Sciatic nerve (tissue), 2 donors: ENCODE measurements at regions not wholly inside any gene's neighbourhood (a gene's known extent, or its start where the extent isn't known, plus 50 kb on each side); places are given as distances from the start of the nearest gene placed in this dataset.
"Not testable (repeated sequence)": the region's sequence is repeated elsewhere in the genome, so short reads cannot be mapped to it uniquely, and the experiment has no call there.

Source experiments
- ATAC-seq: fragments of 200-7000 bp; cut with Tn5 transposase; one replicate; pipeline ENCODE4 v1.9.1; 2020; ENCODE audit warnings: mild to moderate bottlenecking, moderate library complexity
- DNase-seq: peaks from one replicate; pipeline ENCODE4 v3.0.0-alpha.2; 2020; ENCODE audit warnings: low spot score
- intact Hi-C: fragments of 100-400 bp; cut with DNase I; formaldehyde crosslinking; loops from one replicate; pipeline ENCODE4 v1.14.2; 2022
- donor health status: DM: no; HTN: no; CAD: no.
- donor health status: DM: no; HTN: no; CAD: no.

- intact Hi-C loops, result loop anchor here (10.0 kb wide), 1 partner anchor 277 kb away; no protein-coding TSS in a partner anchor
- no peak for ATAC-seq
These were observed 116.0 kb upstream of the RANBP3L start for GRCh38 chr5:36417668-36418067.

DNA sequence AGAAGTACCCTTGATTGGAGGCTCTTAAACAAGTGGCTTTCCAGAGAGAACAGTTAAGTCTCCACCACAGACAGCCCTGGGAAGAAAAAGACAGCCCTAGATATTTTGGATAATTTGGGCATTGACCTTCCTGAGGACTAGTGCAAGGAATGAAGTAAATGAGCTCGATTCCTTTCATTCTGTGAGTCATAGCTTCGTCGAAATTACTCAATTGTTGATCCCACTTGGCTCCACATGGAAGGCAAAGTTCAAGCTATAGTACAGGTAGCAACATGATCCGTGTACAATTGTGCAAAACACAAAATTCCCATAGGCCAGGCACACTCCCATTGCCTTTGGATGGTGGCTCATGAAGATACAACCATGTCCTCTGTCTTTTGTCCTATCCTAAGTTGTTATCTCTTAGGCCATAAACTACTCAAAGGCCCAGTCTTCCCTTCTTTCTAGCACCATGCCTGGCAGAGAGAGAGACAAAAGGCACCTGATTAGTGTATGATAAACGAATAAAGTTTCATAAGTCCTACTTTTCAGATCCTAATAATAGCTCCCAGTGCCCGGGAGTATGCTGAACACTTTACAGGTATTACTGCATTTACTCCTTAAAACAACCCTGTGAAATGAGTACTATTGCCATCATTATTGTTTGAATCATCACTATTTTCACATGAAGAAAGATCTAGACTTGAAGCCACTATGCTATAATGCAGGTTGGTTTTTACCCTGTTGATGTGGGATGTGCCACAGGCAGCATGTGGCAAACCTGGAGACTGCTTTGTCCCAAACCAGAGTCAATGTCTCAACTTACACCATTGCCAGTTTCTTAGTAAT, 116.7 kb upstream of the RANBP3L start:
- no peak for ATAC-seq
- DNase-seq, result no peak
- intact Hi-C loops, result loop anchor here (10.0 kb wide), 1 partner anchor 276 kb away; no protein-coding TSS in a partner anchor

More at GRCh38 chr5:36417668-36418067, 116.0 kb upstream of the RANBP3L start:
- DNase-seq, result no peak

DNA sequence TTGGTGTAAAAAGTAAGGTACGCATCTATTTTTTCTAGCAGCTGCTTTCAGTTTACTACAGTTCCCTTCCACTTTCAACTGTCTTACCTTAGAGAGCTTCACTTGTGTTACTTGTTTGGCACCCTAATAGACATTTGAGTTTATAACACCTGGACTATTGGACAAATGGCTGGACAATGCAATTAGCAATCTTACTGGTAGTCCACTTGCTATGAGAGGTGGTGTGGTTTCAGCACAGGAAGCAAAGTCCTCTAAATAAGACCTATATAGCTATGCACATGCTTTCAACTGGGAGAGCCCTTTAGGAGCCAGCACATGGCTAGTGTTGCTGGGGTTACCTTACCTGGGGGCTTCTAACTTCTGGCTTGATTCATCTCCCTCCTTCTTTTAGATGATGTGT, 119.6 kb upstream of the RANBP3L start:
- DNase-seq (no peak), ATAC-seq (no peak)
- intact Hi-C loops, result no loop called here

DNA sequence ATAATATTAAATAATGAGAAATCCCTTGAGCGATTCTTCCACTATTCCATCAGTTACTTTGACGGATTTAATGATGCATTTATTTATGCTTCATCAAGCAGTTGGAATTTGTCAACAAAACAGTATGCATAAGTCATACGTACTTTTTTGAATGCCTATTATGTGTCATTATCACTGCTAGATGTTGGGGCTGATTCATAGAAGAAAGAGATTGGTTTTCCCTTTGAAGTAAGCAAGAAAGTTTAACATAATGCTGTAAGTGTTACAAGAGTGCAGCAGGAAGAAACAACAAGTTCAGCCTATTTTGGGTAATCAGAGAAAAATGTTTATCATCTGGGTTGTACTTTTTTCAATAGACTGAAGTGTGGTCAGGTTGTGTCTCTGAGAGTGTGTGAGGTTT, 121.2 kb upstream of the RANBP3L start:
- intact Hi-C loops, result no loop called here
- no peak for DNase-seq
- ATAC-seq, result no peak

- DNase-seq (no peak), ATAC-seq (no peak)
- intact Hi-C loops, result no loop called here
These were observed 122.0 kb upstream of the RANBP3L start for GRCh38 chr5:36423578-36424307.

DNA sequence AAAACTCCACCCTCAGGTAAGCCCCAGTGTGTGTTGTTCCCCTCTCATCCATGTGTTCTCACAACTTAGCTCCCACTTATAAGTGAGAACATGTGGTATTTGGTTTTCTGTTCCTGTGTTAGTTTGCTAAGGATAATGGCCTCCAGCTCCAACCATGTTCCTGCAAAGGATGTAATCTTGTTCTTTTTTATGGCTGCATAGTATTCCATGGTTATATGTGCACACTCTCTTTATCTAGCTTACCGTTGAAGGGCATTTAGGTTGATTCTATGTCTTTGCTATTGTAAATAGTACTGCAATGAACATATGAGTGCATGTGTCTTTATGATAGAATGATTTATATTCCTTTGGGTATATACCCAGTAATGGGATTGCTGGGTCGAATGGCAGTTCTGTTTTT, 124.4 kb upstream of the RANBP3L start:
- DNase-seq, ATAC-seq, intact Hi-C loops: not testable (repeated sequence)

DNA sequence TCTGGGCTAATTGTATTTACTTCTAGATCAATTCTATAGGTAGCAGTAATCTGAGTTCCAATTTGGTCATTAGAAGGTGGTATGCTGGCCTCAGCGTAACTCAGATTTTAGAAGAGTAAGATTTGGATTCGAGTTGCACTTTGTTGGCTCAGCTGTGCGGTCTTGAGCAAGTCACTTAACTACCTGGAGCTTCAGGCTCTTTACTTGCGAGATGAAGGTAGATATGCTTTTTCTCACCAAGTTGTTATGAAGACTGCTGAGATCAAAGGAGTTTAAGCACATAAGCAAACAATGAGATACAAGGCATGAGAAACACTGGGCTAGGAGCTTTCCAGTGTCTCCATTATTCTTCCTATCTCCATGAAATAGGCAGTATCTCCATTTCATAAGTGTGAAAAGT, 133.8 kb upstream of the RANBP3L start:
- intact Hi-C loops, result no loop called here
- no peak for ATAC-seq
- DNase-seq, result no peak

DNA sequence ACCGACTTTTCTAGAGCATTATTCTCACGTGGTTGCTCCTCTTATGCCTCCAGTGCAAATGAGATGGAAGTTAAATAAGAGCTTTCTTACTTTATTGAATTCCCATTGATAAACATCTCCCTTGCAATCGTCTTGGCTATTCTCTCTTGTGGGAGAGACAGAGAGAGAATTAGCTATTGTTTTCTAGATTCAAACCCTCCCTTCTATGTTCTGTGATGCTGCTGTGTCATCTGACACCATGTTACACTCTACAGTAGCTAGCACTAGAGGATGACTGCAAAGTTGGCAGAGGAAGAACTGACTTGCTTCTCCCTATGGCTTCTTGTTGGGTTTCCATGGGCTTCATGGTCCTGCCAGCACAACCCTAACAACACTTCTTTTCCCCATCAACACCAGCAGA, 134.6 kb upstream of the RANBP3L start:
- DNase-seq (no peak), ATAC-seq (no peak)
- intact Hi-C loops, result no loop called here

- DNase-seq (no peak), ATAC-seq (no peak)
- intact Hi-C loops, result no loop called here
These were observed 137.3 kb upstream of the RANBP3L start for GRCh38 chr5:36438765-36439561.

DNA sequence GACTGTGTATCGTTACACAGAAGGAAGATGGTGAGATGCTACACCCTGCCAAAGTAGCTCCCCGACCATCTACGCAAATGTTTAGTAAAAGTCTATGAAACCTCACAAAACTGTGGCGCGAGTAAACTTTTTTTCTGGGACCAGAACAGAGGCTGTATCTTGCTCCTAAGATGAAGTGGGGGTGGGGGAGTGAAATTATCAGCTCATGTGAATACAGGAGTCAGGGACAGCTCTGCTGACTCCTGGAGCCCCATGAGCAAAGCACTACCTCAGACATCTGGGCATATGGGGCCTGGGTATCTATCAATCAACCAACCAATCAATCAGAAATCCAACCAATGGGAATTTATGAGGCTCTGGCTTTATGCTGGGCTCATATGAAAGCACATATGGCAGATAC, 138.6 kb upstream of the RANBP3L start:
- ATAC-seq (no peak), DNase-seq (no peak)
- intact Hi-C loops, result no loop called here

GRCh38 chr5:36441280-36441679, 139.6 kb upstream of the RANBP3L start:
- intact Hi-C loops, result no loop called here
- ATAC-seq (no peak), DNase-seq (no peak)

DNA sequence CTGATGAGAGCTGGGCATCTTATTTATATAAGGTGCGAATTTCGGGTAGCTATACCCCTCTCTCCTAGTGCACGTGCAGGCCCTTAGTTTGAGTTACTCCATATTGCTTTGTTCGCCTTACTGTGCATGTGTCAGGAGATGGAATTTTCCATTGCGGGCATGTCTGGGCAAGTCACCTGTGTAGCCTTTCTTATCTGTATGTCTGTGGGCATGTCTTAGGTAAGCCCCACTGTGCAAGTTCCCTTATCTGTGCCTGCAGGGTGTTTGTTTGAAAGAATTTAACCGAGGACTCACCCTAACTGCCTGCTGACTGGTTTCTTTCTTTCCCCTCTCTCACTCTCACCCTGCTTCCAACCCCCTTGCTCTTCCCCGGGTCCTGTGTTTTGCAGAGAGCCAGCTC, 140.7 kb upstream of the RANBP3L start:
- DNase-seq (no peak), ATAC-seq (no peak)
- intact Hi-C loops, result no loop called here

- intact Hi-C loops, result no loop called here
- no peak for DNase-seq
- ATAC-seq, result no peak
These were observed 141.1 kb upstream of the RANBP3L start for GRCh38 chr5:36442796-36443195.

DNA sequence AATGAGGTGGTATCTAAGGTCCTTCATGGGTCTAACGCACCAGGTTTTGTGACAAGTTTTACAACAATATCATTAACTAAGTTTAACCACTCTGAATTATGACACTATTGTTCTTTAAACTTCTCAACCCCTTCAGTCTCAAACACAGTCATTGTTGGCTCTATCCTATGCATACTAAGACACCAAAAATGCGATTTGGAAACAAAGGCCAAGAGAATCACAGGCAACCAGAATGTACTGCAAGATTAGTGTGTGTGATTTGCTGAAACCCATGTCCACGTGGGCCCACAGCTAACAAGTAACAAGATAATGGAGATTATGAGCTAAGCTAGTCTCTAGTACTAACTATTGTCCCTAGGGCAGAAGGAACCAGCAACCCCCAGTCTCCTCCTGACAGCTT, 142.2 kb upstream of the RANBP3L start:
- DNase-seq (no peak), ATAC-seq (no peak)
- intact Hi-C loops, result no loop called here

GRCh38 chr5:36444582-36445418, 143.1 kb upstream of the RANBP3L start:
- ATAC-seq, result peak; percentile 83
- intact Hi-C loops, result no loop called here
- peak; percentile 61 for DNase-seq

DNA sequence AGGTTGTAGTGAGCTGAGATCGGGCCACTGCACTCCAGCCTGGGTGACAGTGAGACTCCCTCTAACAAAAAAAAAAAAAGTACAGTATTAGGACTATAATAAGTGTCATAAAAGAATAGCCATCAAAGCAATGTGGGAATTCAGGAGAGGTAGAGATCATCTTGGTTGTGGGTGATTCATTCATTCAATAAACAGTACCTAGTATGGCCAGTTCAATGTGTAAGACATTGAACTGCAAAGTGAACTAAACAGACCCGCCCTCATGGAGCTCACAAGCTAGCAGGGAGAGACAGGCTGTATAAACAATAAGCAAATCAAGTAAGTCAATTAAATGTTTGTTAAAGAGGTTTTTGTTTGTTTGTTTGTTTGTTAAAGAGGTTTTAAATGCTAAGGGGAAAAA, 146.1 kb upstream of the RANBP3L start:
- ATAC-seq (no peak), DNase-seq (no peak)
- intact Hi-C loops, result no loop called here

- no peak for DNase-seq
- intact Hi-C loops, result no loop called here
- ATAC-seq, result no peak
These were observed 148.7 kb upstream of the RANBP3L start for GRCh38 chr5:36450229-36451014.

GRCh38 chr5:36452424-36453006, 150.8 kb upstream of the RANBP3L start:
- DNase-seq, result no peak
- intact Hi-C loops, result no loop called here
- ATAC-seq, result no peak
